SW 1271 (cell line): ENCODE measurements at regions not wholly inside any gene's neighbourhood (a gene's known extent, or its start where the extent isn't known, plus 50 kb on each side); places are given as distances from the start of the nearest gene placed in this dataset.

Experiments used
- DNase-seq, 2 experiments: peaks; one replicate each; lab custom pipeline; 2025; lab: John Stamatoyannopoulos, UW

GRCh38 chr18:42401131-42401673 lies 446.2 kb downstream of the PIK3C3 start:
- DNase-seq: no peak

GRCh38 chr18:42404151-42404550 lies 449.1 kb downstream of the PIK3C3 start:
- no peak for DNase-seq

DNA sequence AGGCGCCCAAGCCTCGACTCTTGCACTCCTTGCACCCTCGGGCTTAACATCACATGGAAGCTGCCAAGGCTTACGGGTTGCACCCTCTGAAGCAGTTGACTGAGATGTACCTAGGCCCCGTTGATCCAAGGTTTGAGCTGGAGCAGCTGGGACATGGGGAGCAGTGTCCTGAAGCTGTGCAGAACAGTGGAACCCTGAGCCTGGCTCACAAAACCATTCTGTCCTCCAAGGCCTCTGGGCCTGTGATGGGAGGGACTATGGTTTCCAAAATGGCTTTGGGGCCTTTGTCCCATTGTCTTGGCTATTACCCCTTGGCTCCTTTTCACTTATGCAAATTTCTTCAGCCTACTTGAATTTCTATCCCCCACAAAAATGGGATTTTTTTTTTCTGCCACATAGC lies 454.0 kb downstream of the PIK3C3 start:
- no peak for DNase-seq

DNA sequence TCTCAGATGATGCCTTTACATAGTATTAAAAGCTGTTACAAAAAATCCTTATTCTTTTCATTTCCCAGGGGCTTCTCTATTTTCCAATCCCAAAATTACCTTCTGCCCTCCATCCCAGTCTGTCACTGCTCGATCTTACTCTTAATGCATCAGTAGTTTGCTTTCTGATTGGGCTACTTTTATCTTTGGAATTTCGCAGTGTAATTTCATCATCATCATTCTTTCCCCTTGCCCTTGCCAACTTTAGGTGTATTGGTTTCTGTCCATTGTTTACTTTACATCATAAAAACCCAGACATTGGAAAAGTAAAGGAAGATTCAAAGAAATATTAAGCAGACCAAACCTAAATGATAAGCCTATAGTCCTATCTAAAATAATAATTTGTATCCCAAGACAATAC lies 457.2 kb downstream of the PIK3C3 start:
- no peak for DNase-seq

DNA sequence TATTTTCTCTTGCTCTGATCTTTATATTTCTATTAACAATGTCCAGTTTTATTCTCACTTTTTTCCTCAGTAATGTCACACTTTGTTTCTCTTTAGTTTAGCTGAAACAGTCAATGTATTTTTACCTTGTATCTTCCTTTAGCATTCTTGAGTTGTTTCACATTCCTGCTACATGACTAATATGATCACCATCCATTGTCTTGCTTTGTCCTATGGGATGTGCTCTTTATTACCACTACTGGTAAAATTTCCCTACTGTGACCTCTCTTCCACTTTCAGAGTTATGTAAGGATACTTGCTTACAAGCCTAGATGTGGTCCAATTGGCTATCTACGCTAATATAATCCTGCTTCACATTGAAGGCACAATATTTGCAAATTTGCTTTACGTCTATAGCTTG lies 457.9 kb downstream of the PIK3C3 start:
- DNase-seq: peak in 1 of 2 experiments; percentile 47

DNA sequence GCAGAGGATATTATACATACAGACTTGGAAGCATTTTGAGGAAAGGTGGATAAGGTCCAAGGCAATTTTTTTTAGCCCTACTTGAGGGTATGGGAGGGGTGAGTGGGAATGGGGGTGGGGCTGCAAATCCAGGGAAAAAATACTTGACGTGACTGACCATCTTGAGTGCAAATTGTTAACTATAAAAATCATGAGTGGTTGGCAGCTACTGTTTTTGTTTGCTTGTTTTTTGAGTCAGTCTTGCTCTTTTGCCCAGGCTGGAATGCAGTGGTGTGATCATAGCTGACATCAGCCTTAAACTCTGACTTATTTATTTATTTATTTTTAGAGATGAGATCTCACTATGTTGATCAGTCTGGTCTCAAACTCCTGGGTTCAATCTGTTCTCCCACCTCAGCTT lies 458.8 kb downstream of the PIK3C3 start:
- no peak for DNase-seq

GRCh38 chr18:42414756-42415454 lies 459.9 kb downstream of the PIK3C3 start:
- peak in 1 of 2 experiments; percentile 3 for DNase-seq

- DNase-seq: no peak
These were observed 462.2 kb downstream of the PIK3C3 start for GRCh38 chr18:42417189-42417588.

GRCh38 chr18:42418121-42418520 lies 463.1 kb downstream of the PIK3C3 start:
- no peak for DNase-seq

DNA sequence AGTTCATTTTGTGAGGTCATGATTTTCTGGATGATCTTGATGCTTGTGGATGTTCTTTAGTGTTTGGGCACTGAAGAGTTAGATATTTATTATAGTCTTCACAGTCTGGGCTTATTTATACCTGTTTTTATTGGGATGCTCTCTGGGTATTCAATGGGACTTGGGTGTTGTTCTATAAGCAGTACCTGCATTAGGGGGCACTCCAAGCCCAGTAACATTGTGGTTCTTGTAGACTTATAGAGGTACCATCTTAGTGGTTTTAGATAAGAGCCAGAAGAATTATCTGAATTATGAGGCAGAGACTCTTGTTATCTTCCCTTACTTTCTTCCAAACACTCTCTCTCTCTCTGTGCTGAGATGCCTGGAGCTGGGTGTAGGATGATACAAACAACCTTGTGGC lies 470.0 kb downstream of the PIK3C3 start:
- no peak for DNase-seq

- DNase-seq: no peak
These were observed 471.5 kb downstream of the PIK3C3 start for GRCh38 chr18:42426496-42427015.

DNA sequence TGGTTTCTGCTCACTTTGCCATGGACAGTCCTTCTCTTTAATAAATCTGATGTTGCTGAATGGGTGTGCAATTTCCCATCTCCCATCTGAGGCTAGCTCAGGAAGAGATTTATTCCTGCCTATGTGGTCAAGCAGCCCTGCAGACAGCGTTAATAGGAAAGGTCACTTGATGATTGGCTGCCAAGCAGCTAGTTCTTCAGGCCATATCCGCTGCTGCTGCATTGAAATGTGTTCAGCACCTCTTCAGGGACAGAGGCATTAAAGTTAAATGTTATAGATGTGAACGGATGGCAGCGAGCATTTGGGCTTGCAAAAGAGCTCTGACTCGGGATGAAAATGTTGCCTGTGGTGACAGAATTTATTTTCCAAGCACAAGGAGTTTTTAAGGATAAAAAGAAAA lies 474.2 kb downstream of the PIK3C3 start:
- DNase-seq: no peak

GRCh38 chr18:42436222-42436765 lies 481.3 kb downstream of the PIK3C3 start:
- no peak for DNase-seq

GRCh38 chr18:42437001-42437400 lies 482.0 kb downstream of the PIK3C3 start:
- no peak for DNase-seq

DNA sequence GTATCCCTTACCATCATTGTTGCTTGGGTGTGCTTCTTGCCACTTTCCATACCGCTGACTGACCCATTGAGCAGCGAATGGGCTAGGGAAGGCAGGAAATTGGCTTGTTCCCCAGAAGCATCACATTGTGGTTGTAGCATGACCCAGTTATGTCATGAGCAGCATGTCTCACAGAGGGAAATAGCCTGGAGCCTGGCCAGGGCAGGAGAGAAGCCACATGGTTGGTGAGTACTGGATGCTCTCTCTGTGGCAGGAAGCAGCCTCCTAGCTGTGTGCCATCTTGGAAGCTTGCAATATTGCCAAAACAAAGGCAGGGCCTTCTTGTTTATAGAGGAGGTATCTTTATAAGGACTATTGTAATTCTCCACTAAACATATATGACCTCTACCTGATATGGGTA lies 482.6 kb downstream of the PIK3C3 start:
- no peak for DNase-seq

- no peak for DNase-seq
These were observed 487.6 kb downstream of the PIK3C3 start for GRCh38 chr18:42442656-42443055.

DNA sequence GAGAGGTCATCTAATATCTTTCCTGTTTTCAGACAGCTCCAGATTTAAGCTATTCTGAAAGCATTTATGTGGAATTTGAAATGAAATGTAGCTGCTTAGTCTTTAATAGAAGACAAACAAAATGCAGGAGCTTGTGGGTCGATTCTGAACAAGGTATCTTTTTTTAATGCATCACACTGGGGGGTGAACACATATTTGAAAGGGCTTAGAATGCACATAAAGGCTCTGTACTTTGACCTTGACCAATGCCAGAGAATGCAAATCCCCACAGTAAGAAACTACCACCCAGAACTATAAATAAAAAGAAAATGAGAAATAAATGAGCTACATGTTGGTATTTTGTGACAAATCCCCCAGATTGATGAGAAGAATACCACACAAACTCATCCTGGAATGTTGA lies 489.3 kb downstream of the PIK3C3 start:
- no peak for DNase-seq

DNA sequence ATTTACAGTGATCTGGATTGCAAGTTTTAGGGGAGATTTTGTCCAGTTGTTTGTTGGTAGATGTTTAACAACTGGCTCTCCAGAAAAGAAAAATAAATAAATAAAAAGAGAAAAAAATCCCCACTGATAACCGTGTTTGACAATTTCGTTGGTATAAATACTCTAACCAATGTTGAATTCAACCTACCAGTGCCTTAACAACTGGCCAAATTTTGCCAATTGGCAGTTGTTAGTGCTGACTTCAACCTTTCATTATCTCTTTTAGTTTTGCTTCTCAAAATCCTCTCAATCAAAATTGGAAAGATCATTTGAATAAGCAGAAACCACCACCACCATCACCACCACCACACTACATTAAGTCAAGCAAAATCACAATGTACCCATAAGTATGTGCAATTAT lies 490.3 kb downstream of the PIK3C3 start:
- DNase-seq: no peak

DNA sequence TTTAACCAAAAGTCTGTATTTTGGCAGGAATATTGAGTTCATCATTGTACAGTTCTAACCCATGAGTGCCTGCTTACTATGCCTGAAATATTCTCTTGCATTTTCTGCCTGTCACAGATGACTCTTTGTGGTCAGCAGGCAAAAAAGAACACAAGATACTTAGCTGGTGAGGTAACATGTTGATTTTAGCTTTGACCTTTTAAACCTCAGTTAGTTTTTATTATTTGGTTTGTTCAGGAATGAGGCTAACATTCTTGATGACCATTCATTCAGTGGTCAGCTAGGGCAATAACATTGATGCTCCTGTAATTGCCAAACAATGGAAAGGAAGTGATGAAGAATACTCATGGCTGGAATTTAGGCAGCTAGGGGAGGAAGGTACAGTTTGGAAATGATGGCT lies 491.2 kb downstream of the PIK3C3 start:
- no peak for DNase-seq

DNA sequence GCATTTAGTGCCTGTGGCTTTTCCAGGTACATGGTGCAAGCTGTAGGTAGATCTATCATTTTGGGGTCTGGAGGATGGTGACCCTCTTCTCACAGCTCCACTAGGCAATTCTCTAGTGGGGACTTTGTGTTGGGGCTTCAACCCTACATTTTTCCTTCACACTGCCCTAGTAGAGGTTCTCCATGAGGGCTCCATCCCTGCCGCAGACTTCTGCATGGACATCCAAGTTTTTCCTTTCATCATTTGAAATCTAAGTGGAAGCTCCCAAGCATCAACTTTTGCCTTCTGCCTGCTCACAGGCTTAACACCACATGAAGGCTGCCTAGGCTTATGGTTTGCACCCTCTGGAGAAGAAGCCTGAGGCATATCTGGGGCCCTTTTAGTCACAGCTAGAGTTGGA lies 492.7 kb downstream of the PIK3C3 start:
- DNase-seq: no peak

DNA sequence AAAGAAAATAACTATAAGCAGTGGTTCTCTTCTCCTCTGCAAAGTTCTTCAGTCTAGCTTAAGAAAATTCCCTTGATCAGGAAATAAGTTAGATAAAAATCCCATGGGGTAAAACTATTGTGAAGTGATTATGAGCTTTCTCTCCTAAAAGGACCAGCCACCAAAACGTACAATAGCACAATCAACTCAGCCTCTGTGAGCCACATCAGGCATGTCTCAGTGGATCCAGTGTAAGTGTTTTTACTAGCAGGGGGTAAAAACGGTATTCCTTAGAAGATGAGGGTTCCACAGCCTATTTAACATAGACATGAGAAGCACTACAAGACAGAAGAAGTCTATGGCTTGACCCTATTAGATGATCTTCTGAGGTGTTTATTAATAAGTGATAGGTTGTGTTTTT lies 503.2 kb downstream of the PIK3C3 start:
- no peak for DNase-seq

- DNase-seq: no peak
These were observed 504.8 kb downstream of the PIK3C3 start for GRCh38 chr18:42459873-42460272.

DNA sequence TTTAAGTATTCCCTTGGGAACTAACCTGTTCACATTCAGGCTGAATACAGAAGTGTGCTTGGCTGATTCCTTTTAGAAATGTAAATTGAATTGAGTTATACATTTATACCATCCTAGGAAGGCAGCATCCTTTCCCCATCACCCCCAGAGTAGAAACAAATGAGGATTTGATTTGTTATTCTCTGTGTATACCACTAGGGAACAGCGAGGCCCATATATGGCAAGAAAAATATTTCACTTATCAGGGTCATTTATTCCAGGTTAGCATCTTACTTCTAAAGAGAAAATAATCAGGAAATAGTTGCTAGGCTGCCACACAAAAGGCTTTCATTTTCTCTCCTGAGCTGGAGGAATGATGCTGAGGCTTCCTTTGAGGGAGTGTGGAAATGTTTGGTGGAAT lies 516.9 kb downstream of the PIK3C3 start:
- no peak for DNase-seq

DNA sequence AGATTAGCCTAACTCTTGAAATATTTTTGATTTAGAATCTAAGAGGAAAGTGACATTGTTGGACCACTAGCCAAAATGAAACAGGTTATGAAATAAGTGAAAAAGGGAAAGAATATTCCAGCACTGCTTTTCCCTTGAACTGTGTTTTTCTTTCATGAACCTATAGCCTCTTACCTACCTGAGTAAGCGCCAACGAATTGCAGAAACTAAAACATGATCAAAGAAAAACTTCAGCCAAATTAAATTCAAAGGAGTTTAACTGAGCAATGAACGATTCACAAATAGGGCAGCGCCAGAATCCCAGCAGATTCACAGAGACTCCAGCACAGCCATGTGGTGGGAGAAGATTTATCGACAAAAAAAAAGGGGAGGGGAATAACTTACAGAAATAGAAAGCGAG lies 518.6 kb downstream of the PIK3C3 start:
- DNase-seq: no peak
